ENCODE measurements at regions not wholly inside any gene's neighbourhood (a gene's known extent, or its start where the extent isn't known, plus 50 kb on each side); places are given as distances from the start of the nearest gene placed in this dataset.

GRCh38 chr6:93079061-93079460 is 340.3 kb downstream of the EPHA7 start:
- 39 to 41% methylated on average over 1 of the region's 1 CpG for WGBS, 2 donors
- H3K4me3 ChIP-seq (ENCODE audit: low read depth, poor library complexity, severe bottlenecking): no peak overlapping the region
- no peak for TF ChIP-seq POLR2A (IDR thresholded peaks at IDR 0.05)
- TF ChIP-seq, protein P1, sequence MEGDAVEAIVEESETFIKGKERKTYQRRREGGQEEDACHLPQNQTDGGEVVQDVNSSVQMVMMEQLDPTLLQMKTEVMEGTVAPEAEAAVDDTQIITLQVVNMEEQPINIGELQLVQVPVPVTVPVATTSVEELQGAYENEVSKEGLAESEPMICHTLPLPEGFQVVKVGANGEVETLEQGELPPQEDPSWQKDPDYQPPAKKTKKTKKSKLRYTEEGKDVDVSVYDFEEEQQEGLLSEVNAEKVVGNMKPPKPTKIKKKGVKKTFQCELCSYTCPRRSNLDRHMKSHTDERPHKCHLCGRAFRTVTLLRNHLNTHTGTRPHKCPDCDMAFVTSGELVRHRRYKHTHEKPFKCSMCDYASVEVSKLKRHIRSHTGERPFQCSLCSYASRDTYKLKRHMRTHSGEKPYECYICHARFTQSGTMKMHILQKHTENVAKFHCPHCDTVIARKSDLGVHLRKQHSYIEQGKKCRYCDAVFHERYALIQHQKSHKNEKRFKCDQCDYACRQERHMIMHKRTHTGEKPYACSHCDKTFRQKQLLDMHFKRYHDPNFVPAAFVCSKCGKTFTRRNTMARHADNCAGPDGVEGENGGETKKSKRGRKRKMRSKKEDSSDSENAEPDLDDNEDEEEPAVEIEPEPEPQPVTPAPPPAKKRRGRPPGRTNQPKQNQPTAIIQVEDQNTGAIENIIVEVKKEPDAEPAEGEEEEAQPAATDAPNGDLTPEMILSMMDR (IDR thresholded peaks at IDR 0.05): no peak
- intact Hi-C loops (cut with DNase I; ENCODE audit: low total_unique reads): no loop called here
- no peak for DNase-seq (ENCODE audit: low spot score in 2 of 2)

DNA sequence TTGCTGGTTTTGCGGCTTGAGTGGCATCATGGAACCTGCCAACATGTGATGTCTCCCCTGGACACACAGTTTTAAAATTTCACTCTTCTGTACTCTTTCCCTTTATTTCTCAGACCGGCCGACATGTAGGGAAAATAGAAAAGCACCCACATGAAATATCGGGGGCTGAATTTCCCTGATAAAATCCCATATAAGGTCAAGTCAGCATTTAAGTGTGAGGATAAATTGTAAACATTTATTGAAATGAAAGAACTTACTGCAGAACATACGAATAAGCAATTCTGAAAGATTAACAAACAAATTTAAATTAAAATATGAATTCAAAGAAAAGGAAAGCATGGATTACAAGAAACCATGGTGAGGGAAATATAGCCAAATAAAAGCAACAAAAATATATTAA is 345.5 kb downstream of the EPHA7 start:
- 97 to 98% methylated on average over 5 of the region's 5 CpGs for WGBS, 2 donors
- intact Hi-C loops (cut with DNase I; ENCODE audit: low total_unique reads): no loop called here
- no peak overlapping the region for H3K4me3 ChIP-seq (ENCODE audit: low read depth, poor library complexity, severe bottlenecking)
- TF ChIP-seq, protein P1 (IDR thresholded peaks at IDR 0.05): no peak
- no peak for TF ChIP-seq POLR2A (IDR thresholded peaks at IDR 0.05)
- no peak for DNase-seq (ENCODE audit: low spot score in 2 of 2)

- intact Hi-C loops (cut with DNase I; ENCODE audit: low total_unique reads): no loop called here
- DNase-seq (ENCODE audit: low spot score in 2 of 2): no peak
- no peak overlapping the region for H3K4me3 ChIP-seq (ENCODE audit: low read depth, poor library complexity, severe bottlenecking)
- 76 to 86% methylated on average over 1 of the region's 1 CpG for WGBS, 2 donors
- no peak for TF ChIP-seq POLR2A (IDR thresholded peaks at IDR 0.05)
- TF ChIP-seq, protein P1 (IDR thresholded peaks at IDR 0.05): no peak
Observed at GRCh38 chr6:93069856-93070255, 349.5 kb downstream of the EPHA7 start.

DNA sequence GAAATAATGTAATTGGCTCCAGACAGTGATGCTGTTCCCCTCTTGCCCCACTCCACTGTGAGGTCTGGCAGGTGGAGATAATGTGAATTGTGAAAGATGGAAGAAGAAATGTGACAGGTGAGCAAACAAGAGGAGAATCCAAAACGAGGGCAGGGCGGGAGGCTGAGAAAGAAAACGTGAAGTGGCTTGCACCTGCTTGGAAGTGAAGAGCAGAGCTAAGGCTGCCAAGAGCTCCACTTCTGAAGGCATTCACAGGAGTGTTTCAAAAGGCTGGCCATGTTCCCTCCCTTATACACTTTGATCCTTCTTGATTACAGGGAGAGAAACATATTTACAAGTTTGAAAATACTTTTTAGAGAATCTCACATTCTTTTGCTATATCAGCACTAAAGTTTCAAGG is 359.4 kb downstream of the EPHA7 start:
- no peak for DNase-seq (ENCODE audit: low spot score in 2 of 2)
- 42 to 45% methylated on average over 3 of the region's 3 CpGs for WGBS, 2 donors
- intact Hi-C loops (cut with DNase I; ENCODE audit: low total_unique reads): no loop called here
- TF ChIP-seq, protein P1 (IDR thresholded peaks at IDR 0.05): no peak
- TF ChIP-seq POLR2A (IDR thresholded peaks at IDR 0.05): no peak
- no peak overlapping the region for H3K4me3 ChIP-seq (ENCODE audit: low read depth, poor library complexity, severe bottlenecking)

GRCh38 chr6:93057584-93057983 is 361.8 kb downstream of the EPHA7 start:
- DNase-seq (ENCODE audit: low spot score in 2 of 2): no peak
- TF ChIP-seq, protein P1 (IDR thresholded peaks at IDR 0.05): no peak
- no peak for TF ChIP-seq POLR2A (IDR thresholded peaks at IDR 0.05)
- intact Hi-C loops (cut with DNase I; ENCODE audit: low total_unique reads): no loop called here
- H3K4me3 ChIP-seq (ENCODE audit: low read depth, poor library complexity, severe bottlenecking): no peak overlapping the region

GRCh38 chr6:93048381-93048780 is 371.0 kb downstream of the EPHA7 start:
- no peak for DNase-seq (ENCODE audit: low spot score in 2 of 2)
- TF ChIP-seq, protein P1 (IDR thresholded peaks at IDR 0.05): no peak
- TF ChIP-seq POLR2A (IDR thresholded peaks at IDR 0.05): no peak
- H3K4me3 ChIP-seq (ENCODE audit: low read depth, poor library complexity, severe bottlenecking): no peak overlapping the region
- intact Hi-C loops (cut with DNase I; ENCODE audit: low total_unique reads): no loop called here
